G401 (cell line): ENCODE measurements at regions not wholly inside any gene's neighbourhood (a gene's known extent, or its start where the extent isn't known, plus 50 kb on each side); places are given as distances from the start of the nearest gene placed in this dataset.

Source experiments
- DNase-seq: peaks from one replicate; pipeline ENCODE4 v3.0.0-alpha.2; 2015; ENCODE audit warnings: low spot score
- in situ Hi-C: cut with HindIII; loops from 2 replicates; pipeline ENCODE4 v1.10.0; 2016; ENCODE audit warnings: low sequenced_read_pairs, mixed read lengths

GRCh38 chr16:65521633-65522328 lies 399.9 kb upstream of the CDH11 start:
- no peak for DNase-seq

GRCh38 chr16:65519402-65519801 lies 397.5 kb upstream of the CDH11 start:
- no peak for DNase-seq
- in situ Hi-C loops = no loop called here

More at GRCh38 chr16:65521633-65522328, 399.9 kb upstream of the CDH11 start:
- in situ Hi-C loops = no loop called here

GRCh38 chr16:65515193-65515592 lies 393.3 kb upstream of the CDH11 start:
- DNase-seq = no peak
- in situ Hi-C loops = no loop called here

GRCh38 chr16:65510850-65511249 lies 389.0 kb upstream of the CDH11 start:
- DNase-seq = no peak

GRCh38 chr16:65510241-65510640 lies 388.4 kb upstream of the CDH11 start:
- in situ Hi-C loops = no loop called here
- no peak for DNase-seq

More at GRCh38 chr16:65510850-65511249, 389.0 kb upstream of the CDH11 start:
- in situ Hi-C loops = no loop called here

GRCh38 chr16:65509172-65509571 lies 387.3 kb upstream of the CDH11 start:
- in situ Hi-C loops = no loop called here
- no peak for DNase-seq

GRCh38 chr16:65500919-65501318 lies 379.1 kb upstream of the CDH11 start:
- in situ Hi-C loops = no loop called here
- DNase-seq = no peak

GRCh38 chr16:65500007-65500406 lies 378.1 kb upstream of the CDH11 start:
- in situ Hi-C loops = no loop called here
- DNase-seq = no peak

- in situ Hi-C loops = no loop called here
- DNase-seq = no peak
These were observed 377.7 kb upstream of the CDH11 start for GRCh38 chr16:65499566-65499965.

- in situ Hi-C loops = no loop called here
- DNase-seq = no peak
These were observed 375.7 kb upstream of the CDH11 start for GRCh38 chr16:65497571-65497970.

GRCh38 chr16:65495106-65495505 lies 373.2 kb upstream of the CDH11 start:
- DNase-seq = no peak
- in situ Hi-C loops = no loop called here

GRCh38 chr16:65494609-65495008 lies 372.7 kb upstream of the CDH11 start:
- no peak for DNase-seq
- in situ Hi-C loops = no loop called here

GRCh38 chr16:65494080-65494479 lies 372.2 kb upstream of the CDH11 start:
- no peak for DNase-seq
- in situ Hi-C loops = no loop called here

GRCh38 chr16:65490286-65490685 lies 368.4 kb upstream of the CDH11 start:
- in situ Hi-C loops = no loop called here

GRCh38 chr16:65489531-65490023 lies 367.7 kb upstream of the CDH11 start:
- in situ Hi-C loops = no loop called here
- DNase-seq = no peak

More at GRCh38 chr16:65490286-65490685, 368.4 kb upstream of the CDH11 start:
- DNase-seq = no peak

- no peak for DNase-seq
These were observed 365.4 kb upstream of the CDH11 start for GRCh38 chr16:65487231-65487630.

GRCh38 chr16:65481956-65482355 lies 360.1 kb upstream of the CDH11 start:
- no peak for DNase-seq
- in situ Hi-C loops = no loop called here

More at GRCh38 chr16:65487231-65487630, 365.4 kb upstream of the CDH11 start:
- in situ Hi-C loops = no loop called here

GRCh38 chr16:65480281-65481091 lies 358.6 kb upstream of the CDH11 start:
- in situ Hi-C loops = no loop called here

GRCh38 chr16:65476448-65476955 lies 354.6 kb upstream of the CDH11 start:
- no peak for DNase-seq
- in situ Hi-C loops = no loop called here

More at GRCh38 chr16:65480281-65481091, 358.6 kb upstream of the CDH11 start:
- no peak for DNase-seq

GRCh38 chr16:65473699-65474098 lies 351.8 kb upstream of the CDH11 start:
- DNase-seq = no peak
- in situ Hi-C loops = no loop called here
